WTC11 (cell line): ENCODE measurements at regions not wholly inside any gene's neighbourhood (a gene's known extent, or its start where the extent isn't known, plus 50 kb on each side); places are given as distances from the start of the nearest gene placed in this dataset.

Experiments used
- ATAC-seq: fragments of 200-7000 bp; cut with Tn5 transposase; 2 replicates; pipeline ENCODE4 v1.10.0; 2021; ENCODE audit warnings: mild to moderate bottlenecking, moderate library complexity
- CTCF ChIA-PET: fragments of 300-600 bp; sonication (Branson Sonifier 250); formaldehyde crosslinking; loops from one replicate; lab custom pipeline; 2021; ENCODE audit warnings: antibody characterized with exemption; lab: Charles Lee
- POLR2A ChIA-PET: fragments of 350-600 bp; sonication (Branson Sonifier 250); formaldehyde crosslinking; loops from one replicate; lab custom pipeline; 2021; ENCODE audit warnings: antibody characterized with exemption; lab: Charles Lee
- DNase-seq: peaks from one replicate; pipeline ENCODE4 v3.0.0; 2021; ENCODE audit warnings: low spot score
- H3K27ac Mint-ChIP-seq: 2 replicates; pipeline ENCODE4 v1.8.0; 2021; ENCODE audit warnings: mixed read lengths
- H3K27me3 Mint-ChIP-seq: 2 replicates; pipeline ENCODE4 v1.8.0; 2021; ENCODE audit warnings: low read depth, mild to moderate bottlenecking, moderate library complexity, mixed read lengths
- H3K36me3 Mint-ChIP-seq: 2 replicates; pipeline ENCODE4 v1.8.0; 2021; ENCODE audit warnings: mixed read lengths
- H3K4me1 Mint-ChIP-seq: 2 replicates; pipeline ENCODE4 v1.8.0; 2022; ENCODE audit warnings: mixed read lengths
- H3K4me3 Mint-ChIP-seq: 2 replicates; pipeline ENCODE4 v1.8.0; 2021; ENCODE audit warnings: mild to moderate bottlenecking, moderate library complexity, mixed read lengths
- H3K9me3 Mint-ChIP-seq: 2 replicates; pipeline ENCODE4 v1.8.0; 2021; ENCODE audit warnings: mixed read lengths
- AFF4 ChIP-seq: sonication (generic); formaldehyde crosslinking; IDR thresholded peaks from 2 replicates; pipeline ENCODE4 v1.8.1; 2023; ENCODE audit warnings: mild to moderate bottlenecking, missing genetic modification reagents, borderline replicate concordance
- AR ChIP-seq: fragments of 250-450 bp; sonication (Bioruptor Pico); IDR thresholded peaks from 2 replicates; pipeline ENCODE4 v1.9.0; 2021; ENCODE audit warnings: mild to moderate bottlenecking
- ATF6 ChIP-seq: sonication (generic); formaldehyde crosslinking; IDR thresholded peaks from 2 replicates; pipeline ENCODE4 v1.8.1; 2023; ENCODE audit warnings: mild to moderate bottlenecking, missing genetic modification reagents
- ETV6 ChIP-seq: sonication (generic); formaldehyde crosslinking; IDR thresholded peaks from 2 replicates; pipeline ENCODE4 v1.8.1; 2022; ENCODE audit warnings: mild to moderate bottlenecking, missing genetic modification reagents
- FOXP1 ChIP-seq: sonication (generic); formaldehyde crosslinking; IDR thresholded peaks from 2 replicates; pipeline ENCODE4 v1.8.0; 2022; ENCODE audit warnings: missing genetic modification reagents, mild to moderate bottlenecking, moderate library complexity, borderline replicate concordance
- HMGA2 ChIP-seq: fragments of 250-450 bp; sonication (Bioruptor Pico); IDR thresholded peaks from 2 replicates; pipeline ENCODE4 v1.4.0; 2021; ENCODE audit warnings: mild to moderate bottlenecking, moderate library complexity
- NFE2L1 ChIP-seq: sonication (generic); formaldehyde crosslinking; IDR thresholded peaks from 2 replicates; pipeline ENCODE4 v1.8.1; 2023; ENCODE audit warnings: missing genetic modification reagents
- NR1H2 ChIP-seq: sonication (generic); formaldehyde crosslinking; IDR thresholded peaks from 2 replicates; pipeline ENCODE4 v1.9.0; 2021; ENCODE audit warnings: mild to moderate bottlenecking, moderate library complexity, missing genetic modification reagents
- SP1 ChIP-seq: sonication (generic); formaldehyde crosslinking; conservative IDR thresholded peaks from 2 replicates; pipeline ENCODE4 v1.8.1; 2022; ENCODE audit warnings: missing genetic modification reagents
- ZNF232 ChIP-seq: sonication (generic); formaldehyde crosslinking; IDR thresholded peaks from 2 replicates; pipeline ENCODE4 v1.8.0; 2022; ENCODE audit warnings: mild to moderate bottlenecking, missing genetic modification reagents
- ZNF317 ChIP-seq: sonication (generic); formaldehyde crosslinking; IDR thresholded peaks from 2 replicates; pipeline ENCODE4 v1.8.1; 2023; ENCODE audit warnings: low read depth, mild to moderate bottlenecking, moderate library complexity, missing genetic modification reagents, borderline replicate concordance
- TF ChIP-seq, protein P1 (sequence below): sonication (generic); formaldehyde crosslinking; IDR thresholded peaks from 2 replicates; pipeline ENCODE4 v1.8.1; 2023; ENCODE audit warnings: mild to moderate bottlenecking, missing genetic modification reagents, moderate library complexity
- TF ChIP-seq, protein P2 (sequence below): sonication (generic); formaldehyde crosslinking; conservative IDR thresholded peaks from 2 replicates; pipeline ENCODE4 v1.8.1; 2022; ENCODE audit warnings: mild to moderate bottlenecking, missing genetic modification reagents
- TF ChIP-seq, protein P3 (sequence below): sonication (generic); formaldehyde crosslinking; IDR thresholded peaks from 2 replicates; pipeline ENCODE4 v1.8.0; 2022; ENCODE audit warnings: missing genetic modification reagents

DNA sequence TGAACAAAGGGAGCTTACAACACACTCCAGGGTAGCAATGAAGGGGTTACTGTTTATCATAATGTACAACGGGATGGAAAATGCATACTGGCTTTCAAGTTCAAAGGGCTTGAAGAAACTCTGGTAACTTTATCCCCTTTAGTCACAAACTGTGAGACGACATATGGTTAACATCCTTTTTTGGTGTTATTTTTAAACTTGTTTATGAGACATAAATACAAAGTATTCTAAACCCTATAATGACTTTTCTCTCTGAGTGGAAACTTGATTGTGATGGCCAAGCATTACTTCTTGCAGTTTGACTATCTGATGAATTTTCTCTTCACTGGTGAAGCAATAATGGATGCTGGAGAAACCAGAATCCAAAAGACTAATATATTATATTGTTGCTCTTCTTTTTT is 62.0 kb upstream of the SEMA3A start (continued):
- TF ChIP-seq, protein P1, sequence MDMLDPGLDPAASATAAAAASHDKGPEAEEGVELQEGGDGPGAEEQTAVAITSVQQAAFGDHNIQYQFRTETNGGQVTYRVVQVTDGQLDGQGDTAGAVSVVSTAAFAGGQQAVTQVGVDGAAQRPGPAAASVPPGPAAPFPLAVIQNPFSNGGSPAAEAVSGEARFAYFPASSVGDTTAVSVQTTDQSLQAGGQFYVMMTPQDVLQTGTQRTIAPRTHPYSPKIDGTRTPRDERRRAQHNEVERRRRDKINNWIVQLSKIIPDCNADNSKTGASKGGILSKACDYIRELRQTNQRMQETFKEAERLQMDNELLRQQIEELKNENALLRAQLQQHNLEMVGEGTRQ (CRISPR knock-in tag), result no peak

DNA sequence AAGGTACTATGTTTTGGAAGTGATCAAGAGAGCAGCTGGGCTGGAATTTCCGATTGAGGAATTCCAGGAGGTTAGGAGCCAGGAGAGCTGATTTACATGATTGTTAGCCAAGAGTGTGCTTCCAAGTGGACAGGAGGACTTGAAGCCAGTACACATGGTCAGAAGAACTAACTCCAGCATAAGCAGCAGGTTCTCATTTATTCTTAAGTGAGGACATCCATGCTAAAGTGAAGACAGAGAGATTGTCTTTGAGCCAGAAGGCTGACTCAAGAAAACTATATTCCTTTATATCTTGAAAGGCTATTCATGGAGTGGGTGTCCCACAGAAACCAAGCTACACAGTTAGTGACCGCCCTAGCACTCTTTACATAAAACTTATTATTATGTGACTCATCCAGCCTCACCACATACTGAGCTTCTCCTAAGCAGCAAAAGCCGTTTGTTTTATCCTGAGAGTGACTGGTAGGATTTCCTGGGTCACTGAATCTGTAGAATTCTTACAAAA is 56.7 kb upstream of the SEMA3A start:
- CTCF ChIA-PET, result no interaction called here
- Mint-ChIP-seq H3K4me1 (peaks cover 30% of the 10 kb centered on the region), H3K27ac (no peak overlapping the region; the same call in 1 of the 2 replicates), H3K9me3 (no peaks in the 10 kb centered on the region), H3K27me3 (no peaks in the 10 kb centered on the region), H3K4me3 (no peak overlapping the region), H3K36me3 (no peaks in the 10 kb centered on the region)
- ATAC-seq (peak; percentile 65), DNase-seq (no peak)
- POLR2A ChIA-PET, result no interaction called here
- no peak for TF ChIP-seq AR (CRISPR knock-in tag)
- TF ChIP-seq NFE2L1 (CRISPR knock-in tag), result no peak
- no peak for TF ChIP-seq NR1H2 (CRISPR knock-in tag)
- no peak for TF ChIP-seq HMGA2
- TF ChIP-seq, protein P2, sequence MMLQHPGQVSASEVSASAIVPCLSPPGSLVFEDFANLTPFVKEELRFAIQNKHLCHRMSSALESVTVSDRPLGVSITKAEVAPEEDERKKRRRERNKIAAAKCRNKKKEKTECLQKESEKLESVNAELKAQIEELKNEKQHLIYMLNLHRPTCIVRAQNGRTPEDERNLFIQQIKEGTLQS, result no peak
- no peak for TF ChIP-seq ATF6 (CRISPR knock-in tag)
- no peak for TF ChIP-seq AFF4 (CRISPR knock-in tag)
- TF ChIP-seq ETV6, result no peak

DNA sequence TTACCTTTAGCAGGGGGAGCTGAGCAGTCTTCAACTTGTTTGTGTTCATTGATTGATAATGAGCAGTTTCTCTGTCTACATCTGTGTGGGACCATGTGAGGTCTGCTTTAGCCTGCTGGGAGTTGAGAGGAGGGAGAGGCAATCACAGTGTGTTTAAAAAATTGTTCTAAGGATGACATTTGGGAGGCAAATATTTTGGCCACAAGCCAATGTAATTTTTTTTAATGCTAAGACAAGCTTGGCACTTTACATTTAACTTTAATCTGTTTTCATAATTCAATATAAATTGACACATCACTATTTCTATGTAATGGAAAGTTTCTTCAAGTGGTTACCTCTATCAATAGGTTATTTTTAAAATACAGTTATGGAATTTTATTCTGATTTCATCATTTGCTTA is 55.9 kb upstream of the SEMA3A start:
- ATAC-seq, result no peak
- H3K4me3 Mint-ChIP-seq, result no peak overlapping the region
- CTCF ChIA-PET, result no interaction called here

More for the DNA sequence above, 55.9 kb upstream of the SEMA3A start:
- Mint-ChIP-seq H3K9me3 (peaks cover 3% of the 10 kb centered on the region), H3K4me1 (peaks cover 30% of the 10 kb centered on the region), H3K27me3 (no peaks in the 10 kb centered on the region; the same call in 1 of the 2 replicates), H3K36me3 (peaks cover 8% of the 10 kb centered on the region), H3K27ac (no peak overlapping the region)
- POLR2A ChIA-PET, result no interaction called here
- DNase-seq, result no peak
- TF ChIP-seq ZNF232 (no peak), ZNF317 (CRISPR knock-in tag) (no peak), SP1 (no peak), FOXP1 (CRISPR knock-in tag) (no peak)
- TF ChIP-seq, protein P3, sequence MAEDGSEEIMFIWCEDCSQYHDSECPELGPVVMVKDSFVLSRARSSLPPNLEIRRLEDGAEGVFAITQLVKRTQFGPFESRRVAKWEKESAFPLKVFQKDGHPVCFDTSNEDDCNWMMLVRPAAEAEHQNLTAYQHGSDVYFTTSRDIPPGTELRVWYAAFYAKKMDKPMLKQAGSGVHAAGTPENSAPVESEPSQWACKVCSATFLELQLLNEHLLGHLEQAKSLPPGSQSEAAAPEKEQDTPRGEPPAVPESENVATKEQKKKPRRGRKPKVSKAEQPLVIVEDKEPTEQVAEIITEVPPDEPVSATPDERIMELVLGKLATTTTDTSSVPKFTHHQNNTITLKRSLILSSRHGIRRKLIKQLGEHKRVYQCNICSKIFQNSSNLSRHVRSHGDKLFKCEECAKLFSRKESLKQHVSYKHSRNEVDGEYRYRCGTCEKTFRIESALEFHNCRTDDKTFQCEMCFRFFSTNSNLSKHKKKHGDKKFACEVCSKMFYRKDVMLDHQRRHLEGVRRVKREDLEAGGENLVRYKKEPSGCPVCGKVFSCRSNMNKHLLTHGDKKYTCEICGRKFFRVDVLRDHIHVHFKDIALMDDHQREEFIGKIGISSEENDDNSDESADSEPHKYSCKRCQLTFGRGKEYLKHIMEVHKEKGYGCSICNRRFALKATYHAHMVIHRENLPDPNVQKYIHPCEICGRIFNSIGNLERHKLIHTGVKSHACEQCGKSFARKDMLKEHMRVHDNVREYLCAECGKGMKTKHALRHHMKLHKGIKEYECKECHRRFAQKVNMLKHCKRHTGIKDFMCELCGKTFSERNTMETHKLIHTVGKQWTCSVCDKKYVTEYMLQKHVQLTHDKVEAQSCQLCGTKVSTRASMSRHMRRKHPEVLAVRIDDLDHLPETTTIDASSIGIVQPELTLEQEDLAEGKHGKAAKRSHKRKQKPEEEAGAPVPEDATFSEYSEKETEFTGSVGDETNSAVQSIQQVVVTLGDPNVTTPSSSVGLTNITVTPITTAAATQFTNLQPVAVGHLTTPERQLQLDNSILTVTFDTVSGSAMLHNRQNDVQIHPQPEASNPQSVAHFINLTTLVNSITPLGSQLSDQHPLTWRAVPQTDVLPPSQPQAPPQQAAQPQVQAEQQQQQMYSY (CRISPR knock-in tag), result no peak
- TF ChIP-seq, protein P1 (CRISPR knock-in tag), result no peak
